Tibial nerve (tissue), 4 donors: ENCODE measurements at regions not wholly inside any gene's neighbourhood (a gene's known extent, or its start where the extent isn't known, plus 50 kb on each side); places are given as distances from the start of the nearest gene placed in this dataset.
A peak's percentile ranks its signal among the peaks of the same experiment; 100 is the strongest.

Experiments
- DNase-seq, 2 donors: peaks; one replicate each; pipeline ENCODE4 v3.0.0-alpha.2; 2019; ENCODE audit warnings: low spot score in 2 of 2
- H3K27ac ChIP-seq, 4 donors: fragments of 200-600 bp; sonication (generic) in 3 of 4; one replicate each; pipeline ENCODE4 v1.5.1; 2017 to 2019; ENCODE audit warnings: mild to moderate bottlenecking in 1 of 4
- H3K27me3 ChIP-seq, 2 donors: fragments of 200-600 bp; sonication (generic) in 1 of 2; one replicate each; pipeline versions ENCODE4 v1.5.1 to v1.6.0; 2017 to 2019
- H3K36me3 ChIP-seq, 3 donors: fragments of 200-600 bp; sonication (generic); one replicate each; pipeline ENCODE4 v1.5.1; 2018 to 2019
- H3K4me1 ChIP-seq, 4 donors: fragments of 200-600 bp; sonication (generic) in 3 of 4; one replicate each; pipeline ENCODE4 v1.5.1; 2017 to 2019
- H3K4me3 ChIP-seq, 4 donors: fragments of 200-600 bp; sonication (generic) in 3 of 4; one replicate each; pipeline ENCODE4 v1.5.1; 2017 to 2019; ENCODE audit warnings: mild to moderate bottlenecking in 1 of 4, moderate library complexity in 1 of 4
- H3K9me3 ChIP-seq, 4 donors: fragments of 200-600 bp; sonication (generic) in 3 of 4; one replicate each; pipeline ENCODE4 v1.5.1; 2017 to 2019
- EP300 ChIP-seq, 2 donors: sonication (generic); formaldehyde crosslinking; IDR thresholded peaks; one replicate each; pipeline ENCODE4 v1.6.1; 2017; ENCODE audit warnings: antibody characterized with exemption in 2 of 2, mild to moderate bottlenecking in 1 of 2
- POLR2A ChIP-seq, 2 donors: fragments of 450-650 bp; IDR thresholded peaks; one replicate each; pipeline ENCODE4 v1.6.1; 2017; ENCODE audit warnings: antibody characterized with exemption in 2 of 2, mild to moderate bottlenecking in 2 of 2, moderate library complexity in 2 of 2
- WGBS, 2 donors: methylation state at CpG; one replicate each; pipeline ENCODE4 v1.1.5; 2018; 5-methylcytosine and 5-hydroxymethylcytosine counted together
- TF ChIP-seq, protein P1 (sequence below), 5 experiments: fragments of 200-600 bp in 3 of 5; fragments of 450-650 bp in 2 of 5; sonication (generic) in 3 of 5; IDR thresholded peaks; one replicate each; pipeline ENCODE4 v1.5.1; 2016 to 2019; ENCODE audit warnings: antibody characterized with exemption in 5 of 5, mild to moderate bottlenecking in 3 of 5, moderate library complexity in 2 of 5

DNA sequence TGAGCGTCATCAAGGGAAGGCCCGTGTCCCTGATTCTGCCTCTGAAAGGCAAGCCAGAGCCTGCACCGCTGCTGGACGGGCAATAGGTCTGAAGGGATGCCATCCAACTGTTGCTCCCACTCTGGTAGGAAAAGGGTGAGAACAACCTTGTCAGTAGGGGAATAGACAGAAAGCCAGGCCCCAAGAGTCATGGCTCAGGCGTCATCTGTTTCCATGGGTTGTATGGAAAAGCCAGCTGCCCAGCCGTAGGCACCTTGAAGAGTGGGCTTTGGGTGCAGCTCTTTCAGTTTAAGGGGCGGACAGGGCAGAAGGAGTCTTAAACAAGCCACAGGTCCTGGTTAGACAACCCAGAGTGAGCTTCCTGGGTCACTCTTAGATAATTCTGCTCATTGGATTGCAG lies 66.5 kb downstream of the RNF6 start:
- no peak for DNase-seq
- Histone ChIP-seq H3K36me3 (no peaks in the 10 kb centered on the region), H3K27me3 (no peaks in the 10 kb centered on the region), H3K9me3 (no peaks in the 10 kb centered on the region), H3K4me1 (no peaks in the 10 kb centered on the region), H3K4me3 (no peak overlapping the region), H3K27ac (no peak overlapping the region)
- 91% methylated on average over 7 of the region's 7 CpGs for WGBS, 2 donors
- TF ChIP-seq EP300 (IDR thresholded peaks at IDR 0.05) = no peak
- TF ChIP-seq POLR2A (IDR thresholded peaks at IDR 0.05) = no peak
- TF ChIP-seq, protein P1, sequence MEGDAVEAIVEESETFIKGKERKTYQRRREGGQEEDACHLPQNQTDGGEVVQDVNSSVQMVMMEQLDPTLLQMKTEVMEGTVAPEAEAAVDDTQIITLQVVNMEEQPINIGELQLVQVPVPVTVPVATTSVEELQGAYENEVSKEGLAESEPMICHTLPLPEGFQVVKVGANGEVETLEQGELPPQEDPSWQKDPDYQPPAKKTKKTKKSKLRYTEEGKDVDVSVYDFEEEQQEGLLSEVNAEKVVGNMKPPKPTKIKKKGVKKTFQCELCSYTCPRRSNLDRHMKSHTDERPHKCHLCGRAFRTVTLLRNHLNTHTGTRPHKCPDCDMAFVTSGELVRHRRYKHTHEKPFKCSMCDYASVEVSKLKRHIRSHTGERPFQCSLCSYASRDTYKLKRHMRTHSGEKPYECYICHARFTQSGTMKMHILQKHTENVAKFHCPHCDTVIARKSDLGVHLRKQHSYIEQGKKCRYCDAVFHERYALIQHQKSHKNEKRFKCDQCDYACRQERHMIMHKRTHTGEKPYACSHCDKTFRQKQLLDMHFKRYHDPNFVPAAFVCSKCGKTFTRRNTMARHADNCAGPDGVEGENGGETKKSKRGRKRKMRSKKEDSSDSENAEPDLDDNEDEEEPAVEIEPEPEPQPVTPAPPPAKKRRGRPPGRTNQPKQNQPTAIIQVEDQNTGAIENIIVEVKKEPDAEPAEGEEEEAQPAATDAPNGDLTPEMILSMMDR (IDR thresholded peaks at IDR 0.05) = no peak

DNA sequence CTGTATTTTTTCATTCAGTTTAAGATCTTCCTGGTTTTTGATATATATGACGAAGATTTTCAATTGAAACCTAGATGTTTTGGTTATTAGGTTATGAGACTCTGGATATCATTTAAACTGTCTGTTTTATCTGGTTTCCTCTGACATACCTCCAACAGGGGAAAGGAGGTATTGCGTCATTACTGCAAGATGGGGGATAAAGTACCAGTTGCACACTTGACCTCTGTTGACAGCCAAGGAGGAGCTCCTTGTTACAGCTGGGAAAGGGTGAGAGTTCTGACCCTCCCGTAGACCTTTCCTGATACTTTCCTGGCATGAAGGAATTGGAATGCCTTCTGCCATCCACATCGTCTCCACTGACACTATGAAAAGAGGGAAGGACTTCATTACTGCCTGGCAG lies 82.0 kb upstream of the SHISA2 start:
- TF ChIP-seq POLR2A (IDR thresholded peaks at IDR 0.05) = no peak
- TF ChIP-seq, protein P1 (IDR thresholded peaks at IDR 0.05) = no peak
- TF ChIP-seq EP300 (IDR thresholded peaks at IDR 0.05) = no peak
- no peak for DNase-seq
- 62 to 77% methylated on average over 4 of the region's 4 CpGs for WGBS, 2 donors

DNA sequence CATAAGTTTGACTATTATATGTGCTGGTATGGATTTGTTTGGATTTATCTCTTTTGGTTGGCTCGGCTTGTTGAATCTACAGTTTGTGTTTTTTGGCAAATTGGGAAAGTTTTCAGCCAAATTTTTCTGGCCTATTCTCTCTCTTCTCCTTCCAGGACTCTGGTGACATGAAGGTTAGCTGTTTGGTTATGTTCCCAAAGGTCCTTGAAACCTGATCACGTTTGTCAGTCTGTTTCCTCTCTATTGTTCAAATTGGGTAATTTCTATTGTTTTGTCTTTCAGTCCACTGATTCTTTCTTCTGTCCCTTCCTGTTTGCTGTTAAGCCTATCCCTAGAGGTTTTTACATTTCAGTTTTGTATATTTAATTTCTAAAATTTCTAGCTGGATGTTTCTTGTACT lies 81.5 kb upstream of the SHISA2 start:
- DNase-seq = no peak
- WGBS, 2 donors = 12 to 16% methylated on average over 2 of the region's 2 CpGs
- TF ChIP-seq EP300 (IDR thresholded peaks at IDR 0.05) (no peak), POLR2A (IDR thresholded peaks at IDR 0.05) (no peak)
- TF ChIP-seq, protein P1 (IDR thresholded peaks at IDR 0.05) = no peak
- no peak overlapping the region for H3K4me3 ChIP-seq
- peak overlapping the region in 2 of 4 donors; percentile 41 to 52 for H3K27ac ChIP-seq
- H3K27me3 ChIP-seq = no peaks in the 10 kb centered on the region
- peaks cover 0 to 18% (median 0%) of the 10 kb centered on the region in 4 donors for H3K4me1 ChIP-seq
- no peaks in the 10 kb centered on the region for H3K36me3 ChIP-seq
- peaks cover 0 to 2% (median 0%) of the 10 kb centered on the region in 4 donors for H3K9me3 ChIP-seq

More for the DNA sequence above, 82.0 kb upstream of the SHISA2 start:
- no peaks in the 10 kb centered on the region for H3K27me3 ChIP-seq
- H3K4me3 ChIP-seq = no peak overlapping the region
- peaks cover 0 to 4% (median 0%) of the 10 kb centered on the region in 4 donors for H3K9me3 ChIP-seq
- H3K4me1 ChIP-seq = peaks cover 0 to 18% (median 0%) of the 10 kb centered on the region in 4 donors
- H3K36me3 ChIP-seq = no peaks in the 10 kb centered on the region
- peak overlapping the region in 1 of 4 donors; percentile 52 for H3K27ac ChIP-seq

DNA sequence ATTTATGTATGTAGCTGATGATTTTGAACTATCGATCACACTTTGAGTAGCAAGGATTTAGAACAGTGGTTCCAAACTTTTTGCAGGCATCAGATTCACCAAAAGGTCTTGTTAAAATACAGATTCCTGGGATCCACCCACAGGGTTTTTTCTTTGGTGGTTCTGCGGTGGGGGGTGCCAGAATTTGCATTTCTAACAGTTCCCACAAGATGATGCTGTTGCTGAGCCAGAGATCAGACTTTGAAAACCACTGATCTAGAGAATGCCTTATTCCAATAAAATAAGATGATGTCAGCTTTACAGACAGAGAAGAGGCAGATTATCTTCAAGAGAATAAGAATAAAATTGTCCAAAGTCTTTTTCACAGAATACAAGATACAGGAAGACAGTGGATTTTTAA lies 80.9 kb upstream of the SHISA2 start:
- DNase-seq = no peak
- H3K27ac ChIP-seq = peak overlapping the region in 1 of 4 donors; percentile 52
- no peaks in the 10 kb centered on the region for H3K27me3 ChIP-seq
- 42 to 47% methylated on average over 2 of the region's 2 CpGs for WGBS, 2 donors
- H3K4me3 ChIP-seq = no peak overlapping the region
- H3K9me3 ChIP-seq = no peaks in the 10 kb centered on the region
- H3K36me3 ChIP-seq = no peaks in the 10 kb centered on the region
- peaks cover 0 to 18% (median 0%) of the 10 kb centered on the region in 4 donors for H3K4me1 ChIP-seq
- TF ChIP-seq, protein P1 (IDR thresholded peaks at IDR 0.05) = peak in 3 of 5 experiments; percentile 28 to 47 (median 46)
- TF ChIP-seq POLR2A (IDR thresholded peaks at IDR 0.05) (no peak), EP300 (IDR thresholded peaks at IDR 0.05) (no peak)

DNA sequence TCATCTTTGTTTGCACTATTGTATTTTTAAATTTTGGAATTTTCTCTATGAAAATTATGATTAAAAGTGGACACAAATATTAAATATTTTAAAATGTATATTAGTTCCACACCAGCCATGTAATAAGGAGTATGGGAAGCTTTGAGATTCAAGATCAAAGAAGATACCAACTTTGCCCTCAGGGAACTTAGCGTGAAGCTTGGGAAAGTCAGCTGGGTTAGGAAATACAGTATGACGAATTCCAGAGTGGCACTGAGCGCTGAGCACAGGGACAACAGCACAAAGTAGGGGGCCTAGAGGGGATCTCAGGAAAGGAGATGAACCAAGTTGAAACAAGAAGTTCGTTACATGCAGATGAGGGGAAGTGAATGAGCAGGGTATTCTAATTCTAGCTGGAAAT lies 76.9 kb upstream of the SHISA2 start:
- no peak overlapping the region for H3K4me3 ChIP-seq

More for the DNA sequence above, 76.9 kb upstream of the SHISA2 start:
- no peaks in the 10 kb centered on the region for H3K9me3 ChIP-seq
- no peak overlapping the region for H3K27ac ChIP-seq
- 78 to 84% methylated on average over 4 of the region's 4 CpGs for WGBS, 2 donors
- peaks cover 0 to 12% (median 0%) of the 10 kb centered on the region in 4 donors for H3K4me1 ChIP-seq
- no peak for TF ChIP-seq EP300 (IDR thresholded peaks at IDR 0.05)
- TF ChIP-seq POLR2A (IDR thresholded peaks at IDR 0.05) = no peak
- TF ChIP-seq, protein P1 (IDR thresholded peaks at IDR 0.05) = no peak
- no peaks in the 10 kb centered on the region for H3K36me3 ChIP-seq
- no peaks in the 10 kb centered on the region for H3K27me3 ChIP-seq
- no peak for DNase-seq
